IPS-NIHi11 (cell line): ENCODE measurements at regions not wholly inside any gene's neighbourhood (a gene's known extent, or its start where the extent isn't known, plus 50 kb on each side); places are given as distances from the start of the nearest gene placed in this dataset.
"Not testable (repeated sequence)": the region's sequence is repeated elsewhere in the genome, so short reads cannot be mapped to it uniquely, and the experiment has no call there.

Experiments used
- DNase-seq: peaks from one replicate; pipeline ENCODE4 v3.0.0; 2012; ENCODE audit warnings: mixed read lengths, low spot score

DNA sequence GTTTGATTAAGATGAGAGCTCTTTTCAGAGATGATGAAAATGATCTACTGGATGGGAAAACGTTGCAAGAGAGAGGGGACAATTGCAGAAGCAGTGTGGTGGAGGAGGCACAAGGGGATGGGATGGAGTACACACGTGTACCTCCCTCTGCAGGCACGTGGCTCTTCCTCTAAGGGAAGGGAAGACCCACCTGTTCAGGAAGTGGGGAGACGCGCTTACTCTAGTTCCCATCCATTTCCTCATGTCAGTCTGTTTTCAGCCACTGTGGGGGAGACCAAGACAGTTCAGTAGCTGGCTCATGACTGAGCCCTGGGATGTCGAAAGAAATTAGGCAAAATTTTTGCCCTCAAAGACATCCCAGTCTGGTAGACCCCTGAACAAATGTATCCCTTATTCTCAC is 619.2 kb upstream of the CLINT1 start:
- no peak for DNase-seq

DNA sequence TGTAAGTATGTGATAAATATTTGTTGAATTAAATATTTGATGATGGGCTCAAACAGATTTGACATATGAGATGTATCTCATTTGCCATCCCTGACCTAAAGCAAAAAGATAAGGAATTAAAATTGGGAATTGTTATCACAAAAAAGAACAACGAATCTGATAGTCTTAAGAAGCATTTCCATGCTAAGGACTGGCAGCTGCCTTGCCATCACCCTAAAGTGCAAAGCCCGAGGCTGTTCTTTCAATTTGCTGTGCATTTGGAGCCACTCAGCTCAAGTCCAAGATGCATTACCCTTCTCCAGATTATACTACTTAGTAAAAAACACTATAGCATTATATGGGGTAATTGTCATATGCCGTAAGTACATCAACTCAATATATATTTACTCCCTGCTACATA is 618.3 kb upstream of the CLINT1 start:
- DNase-seq: no peak

DNA sequence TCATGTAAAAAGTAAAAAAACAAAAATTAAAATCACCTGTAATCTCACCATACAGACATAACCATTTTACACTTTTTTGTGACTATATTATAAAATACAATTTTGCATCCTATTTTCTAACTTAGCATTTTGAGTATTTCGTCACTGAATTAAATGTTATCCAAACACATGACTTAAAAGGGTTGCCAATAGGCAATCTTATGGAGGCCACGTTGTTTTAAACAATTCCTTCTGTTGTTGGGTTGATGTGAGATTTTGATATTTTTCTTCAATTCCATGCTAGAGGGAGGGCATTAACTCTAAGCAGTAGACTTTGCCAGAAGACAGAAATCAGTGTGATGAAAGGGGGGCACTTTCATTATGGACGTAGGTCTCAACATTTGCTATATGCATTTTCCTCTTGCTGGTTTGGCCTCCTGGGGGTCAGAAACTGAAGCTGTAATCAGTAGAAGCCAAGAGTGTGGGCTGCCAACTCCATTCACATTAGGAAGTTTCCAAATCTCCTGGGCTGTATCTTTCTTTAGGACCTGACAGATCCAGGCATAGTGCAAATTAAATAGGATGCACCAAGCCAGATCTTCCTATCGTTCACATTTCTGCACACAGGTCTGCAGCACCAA is 614.2 kb upstream of the CLINT1 start:
- no peak for DNase-seq

DNA sequence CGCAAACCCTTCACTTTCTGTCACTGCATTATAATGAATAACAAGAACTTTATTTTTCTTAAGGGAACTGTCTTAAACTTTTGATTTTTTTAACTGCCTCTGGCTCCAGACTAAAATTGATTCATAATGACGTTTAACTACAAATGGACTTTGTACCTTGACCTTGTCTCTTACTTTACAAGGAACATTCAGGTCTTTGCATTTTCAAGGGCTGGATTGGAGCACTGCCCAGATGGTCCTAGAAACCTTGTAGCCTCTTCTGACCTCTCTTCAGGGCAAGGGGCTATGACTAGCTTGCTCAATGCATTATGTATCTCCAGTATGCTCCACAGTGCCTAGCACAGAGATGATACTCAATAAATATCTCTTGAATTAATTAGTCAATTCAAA is 612.6 kb upstream of the CLINT1 start:
- no peak for DNase-seq

GRCh38 chr5:158470764-158471534 is 612.0 kb upstream of the CLINT1 start:
- DNase-seq: no peak

DNA sequence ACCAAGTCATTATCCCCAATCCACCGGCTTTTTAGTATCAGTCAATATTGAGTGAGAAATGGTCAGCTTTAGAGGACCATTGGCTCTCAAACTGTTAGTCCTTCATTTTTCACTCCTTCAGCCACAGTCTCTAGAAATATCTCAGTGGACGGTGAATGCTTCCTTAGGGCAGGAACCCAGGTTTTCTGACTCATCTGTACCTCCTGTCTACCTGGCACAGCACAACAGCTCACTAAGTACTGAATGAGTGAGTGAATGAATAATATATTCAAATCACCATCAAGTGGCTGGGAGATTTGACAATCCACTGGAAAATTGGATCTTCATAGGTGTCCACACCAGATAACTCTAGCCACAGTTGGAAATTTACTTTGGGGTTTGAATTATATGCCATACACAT is 609.5 kb upstream of the CLINT1 start:
- DNase-seq: no peak

DNA sequence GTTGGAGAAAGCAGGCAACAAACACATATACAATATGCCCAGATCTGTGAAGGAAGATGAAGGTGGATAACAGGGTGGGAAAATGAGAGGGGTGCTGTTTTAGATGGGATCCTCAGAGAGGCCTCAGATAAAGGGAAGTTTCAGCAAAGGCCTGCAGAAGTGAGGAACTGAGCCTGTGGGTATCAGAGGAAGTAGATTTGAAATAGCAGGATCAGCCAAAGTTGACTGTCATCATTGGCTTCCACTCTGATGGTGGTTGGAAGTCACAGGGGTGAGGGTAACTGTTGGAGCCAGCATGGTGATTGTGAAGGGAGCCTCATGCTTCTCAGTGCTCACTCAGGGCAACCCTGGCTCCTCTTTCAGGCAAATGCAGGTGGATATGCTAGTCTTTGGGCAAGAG is 607.2 kb upstream of the CLINT1 start:
- no peak for DNase-seq

- DNase-seq: no peak
These were observed 606.4 kb upstream of the CLINT1 start for GRCh38 chr5:158465086-158465972.

- DNase-seq: no peak
These were observed 605.4 kb upstream of the CLINT1 start for GRCh38 chr5:158464383-158464782.

GRCh38 chr5:158463938-158464337 is 605.0 kb upstream of the CLINT1 start:
- no peak for DNase-seq

- DNase-seq: no peak
These were observed 604.2 kb upstream of the CLINT1 start for GRCh38 chr5:158463188-158463587.

- no peak for DNase-seq
These were observed 603.6 kb upstream of the CLINT1 start for GRCh38 chr5:158462349-158463114.

DNA sequence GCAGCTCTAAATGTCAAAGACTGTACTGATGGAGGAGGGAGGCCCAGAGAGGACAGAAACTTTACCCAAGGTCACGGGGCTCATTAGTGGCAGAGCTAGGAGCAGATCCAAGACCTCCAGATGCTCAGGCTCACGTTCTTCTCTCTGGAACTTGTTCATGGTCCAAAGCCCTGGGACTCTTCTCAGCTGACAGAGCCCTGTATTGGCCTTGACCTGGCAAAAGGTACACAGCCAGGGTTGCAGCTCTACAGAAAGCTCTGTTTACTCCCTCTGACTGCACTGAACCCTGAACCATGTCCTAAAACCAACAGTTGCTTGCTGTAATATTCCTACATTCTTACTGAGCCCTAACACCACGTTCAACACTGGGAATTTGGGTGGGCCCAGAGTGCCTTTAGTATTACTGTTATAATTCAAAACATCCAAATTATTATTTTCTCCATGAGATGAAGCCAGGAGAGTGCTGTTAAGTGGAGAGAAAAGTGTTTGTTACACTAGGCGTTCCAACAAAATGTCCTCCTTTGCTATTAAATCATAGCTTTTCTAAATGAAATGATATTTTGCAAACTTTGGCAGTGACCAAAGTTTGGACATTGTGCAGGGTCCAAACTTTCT is 602.4 kb upstream of the CLINT1 start:
- no peak for DNase-seq

- DNase-seq: no peak
These were observed 599.1 kb upstream of the CLINT1 start for GRCh38 chr5:158458086-158458485.

GRCh38 chr5:158456756-158457155 is 597.8 kb upstream of the CLINT1 start:
- no peak for DNase-seq

- DNase-seq: no peak
These were observed 597.3 kb upstream of the CLINT1 start for GRCh38 chr5:158456241-158456640.

- no peak for DNase-seq
These were observed 593.2 kb upstream of the CLINT1 start for GRCh38 chr5:158451993-158452672.

- no peak for DNase-seq
These were observed 592.5 kb upstream of the CLINT1 start for GRCh38 chr5:158451203-158451992.

DNA sequence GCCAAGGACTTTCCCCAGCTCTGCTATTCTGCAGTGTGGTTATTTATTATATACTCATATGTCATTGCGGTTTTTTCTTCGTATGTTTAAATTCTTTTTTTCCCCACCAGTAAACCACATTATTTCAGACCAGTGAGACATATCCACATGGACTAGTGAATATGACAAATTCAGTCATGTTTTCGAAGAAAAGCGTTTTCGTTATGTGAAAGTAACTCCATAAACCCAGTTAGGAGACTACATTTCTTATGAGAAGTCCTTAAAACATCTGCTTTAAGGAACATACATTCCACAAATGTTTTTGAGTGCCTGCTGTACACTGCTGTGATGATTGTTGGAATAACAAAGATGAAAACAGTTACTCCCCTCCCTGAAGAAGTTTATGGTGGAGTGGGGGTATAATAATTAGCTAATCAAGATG is 591.8 kb upstream of the CLINT1 start:
- no peak for DNase-seq

- DNase-seq: not testable (repeated sequence)
These were observed 587.8 kb upstream of the CLINT1 start for GRCh38 chr5:158446761-158447160.
